Right lobe of liver (tissue), 6 donors: ENCODE measurements at regions not wholly inside any gene's neighbourhood (a gene's known extent, or its start where the extent isn't known, plus 50 kb on each side); places are given as distances from the start of the nearest gene placed in this dataset.
A peak's percentile ranks its signal among the peaks of the same experiment; 100 is the strongest.

Experiments
- ATAC-seq, 4 donors: fragments of 200-7000 bp; cut with Tn5 transposase; one replicate each; pipeline ENCODE4 v1.9.1; 2020; ENCODE audit warnings: mild to moderate bottlenecking in 4 of 4, moderate library complexity in 4 of 4
- DNase-seq, 3 donors: peaks; one replicate each; pipeline ENCODE4 v3.0.0-alpha.2; 2020
- H3K27ac ChIP-seq, 3 donors: fragments of 200-600 bp; one replicate each; pipeline ENCODE4 v1.8.0; 2022
- H3K27me3 ChIP-seq, 2 donors: fragments of 200-600 bp; one replicate each; pipeline ENCODE4 v1.8.0; 2022
- H3K36me3 ChIP-seq, 4 donors: fragments of 200-600 bp; sonication (generic) in 1 of 4; one replicate each; pipeline versions ENCODE4 v1.5.1 to v1.8.0; 2017 to 2022; ENCODE audit warnings: control low read depth in 1 of 4
- H3K4me1 ChIP-seq, 4 donors: fragments of 200-600 bp; sonication (generic) in 1 of 4; one replicate each; pipeline versions ENCODE4 v1.5.1 to v1.8.0; 2017 to 2022; ENCODE audit warnings: control low read depth in 1 of 4
- H3K4me3 ChIP-seq, 3 donors: fragments of 200-600 bp; one replicate each; pipeline ENCODE4 v1.8.0; 2022
- H3K9me3 ChIP-seq, 4 donors: fragments of 200-600 bp; sonication (generic) in 1 of 4; one replicate each; pipeline versions ENCODE4 v1.5.1 to v1.8.0; 2017 to 2022; ENCODE audit warnings: control low read depth in 1 of 4
- POLR2A ChIP-seq: fragments of 450-650 bp; IDR thresholded peaks from one replicate; pipeline ENCODE4 v1.6.1; 2017; ENCODE audit warnings: antibody characterized with exemption, mild to moderate bottlenecking
- WGBS: methylation state at CpG from one replicate; pipeline ENCODE4 v1.1.6; 2018; ENCODE audit warnings: low coverage, low lambda C conversion rate; ENCODE audit not compliant: insufficient coverage; ENCODE audit errors: missing lambda C conversion rate; 5-methylcytosine and 5-hydroxymethylcytosine counted together
- intact Hi-C, 2 donors: fragments of 100-400 bp; cut with DNase I; formaldehyde crosslinking; loops; one replicate each; pipeline versions ENCODE4 v1.11.2 to v1.14.1; 2022
- TF ChIP-seq, protein P1 (sequence below), 4 donors: fragments of 200-600 bp in 3 of 4; fragments of 450-650 bp in 1 of 4; IDR thresholded peaks; one replicate each; pipeline versions ENCODE4 v1.5.1 to v1.8.0; 2016 to 2022; ENCODE audit warnings: antibody characterized with exemption in 4 of 4, mild to moderate bottlenecking in 2 of 4
- donor health status: DM: no; HTN: yes; CAD: no.
- donor health status: DM: no; HTN: no; CAD: no.
- donor health status: DM: no; HTN: no; CAD: no.
- donor health status: DM: no; HTN: yes; CAD: no.
- donor health status: DM: no; HTN: yes; CAD: no.

DNA sequence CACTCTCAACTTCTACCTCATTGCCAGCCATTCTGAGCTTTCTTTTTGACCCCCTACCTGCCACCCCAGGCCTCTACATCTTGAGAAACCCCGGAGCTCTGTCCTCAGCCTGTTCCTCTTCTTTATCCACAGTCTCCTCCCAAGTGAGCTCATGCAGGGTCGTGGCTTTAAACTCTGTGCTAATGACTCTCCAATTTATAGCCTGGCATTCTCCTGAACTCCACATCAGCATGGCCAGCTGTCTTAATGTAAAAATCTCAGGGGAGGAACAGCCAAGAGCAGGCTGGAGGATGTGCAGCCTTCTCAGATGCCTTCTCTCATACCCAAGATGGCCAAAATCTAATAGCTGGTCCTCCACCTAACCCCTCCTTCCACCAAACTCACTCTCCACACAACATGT lies 84.2 kb downstream of the CCDC185 start:
- intact Hi-C loops, result no loop called here
- Histone ChIP-seq H3K4me1 (no peaks in the 10 kb centered on the region), H3K36me3 (no peaks in the 10 kb centered on the region), H3K4me3 (no peak overlapping the region), H3K9me3 (no peaks in the 10 kb centered on the region), H3K27ac (no peak overlapping the region), H3K27me3 (no peaks in the 10 kb centered on the region)
- DNase-seq (no peak), ATAC-seq (no peak)
- 31% methylated on average over 2 of the region's 2 CpGs for whole genome bisulfite sequencing
- TF ChIP-seq, protein P1, sequence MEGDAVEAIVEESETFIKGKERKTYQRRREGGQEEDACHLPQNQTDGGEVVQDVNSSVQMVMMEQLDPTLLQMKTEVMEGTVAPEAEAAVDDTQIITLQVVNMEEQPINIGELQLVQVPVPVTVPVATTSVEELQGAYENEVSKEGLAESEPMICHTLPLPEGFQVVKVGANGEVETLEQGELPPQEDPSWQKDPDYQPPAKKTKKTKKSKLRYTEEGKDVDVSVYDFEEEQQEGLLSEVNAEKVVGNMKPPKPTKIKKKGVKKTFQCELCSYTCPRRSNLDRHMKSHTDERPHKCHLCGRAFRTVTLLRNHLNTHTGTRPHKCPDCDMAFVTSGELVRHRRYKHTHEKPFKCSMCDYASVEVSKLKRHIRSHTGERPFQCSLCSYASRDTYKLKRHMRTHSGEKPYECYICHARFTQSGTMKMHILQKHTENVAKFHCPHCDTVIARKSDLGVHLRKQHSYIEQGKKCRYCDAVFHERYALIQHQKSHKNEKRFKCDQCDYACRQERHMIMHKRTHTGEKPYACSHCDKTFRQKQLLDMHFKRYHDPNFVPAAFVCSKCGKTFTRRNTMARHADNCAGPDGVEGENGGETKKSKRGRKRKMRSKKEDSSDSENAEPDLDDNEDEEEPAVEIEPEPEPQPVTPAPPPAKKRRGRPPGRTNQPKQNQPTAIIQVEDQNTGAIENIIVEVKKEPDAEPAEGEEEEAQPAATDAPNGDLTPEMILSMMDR (IDR thresholded peaks at IDR 0.05), result no peak
- TF ChIP-seq POLR2A, result no peak

DNA sequence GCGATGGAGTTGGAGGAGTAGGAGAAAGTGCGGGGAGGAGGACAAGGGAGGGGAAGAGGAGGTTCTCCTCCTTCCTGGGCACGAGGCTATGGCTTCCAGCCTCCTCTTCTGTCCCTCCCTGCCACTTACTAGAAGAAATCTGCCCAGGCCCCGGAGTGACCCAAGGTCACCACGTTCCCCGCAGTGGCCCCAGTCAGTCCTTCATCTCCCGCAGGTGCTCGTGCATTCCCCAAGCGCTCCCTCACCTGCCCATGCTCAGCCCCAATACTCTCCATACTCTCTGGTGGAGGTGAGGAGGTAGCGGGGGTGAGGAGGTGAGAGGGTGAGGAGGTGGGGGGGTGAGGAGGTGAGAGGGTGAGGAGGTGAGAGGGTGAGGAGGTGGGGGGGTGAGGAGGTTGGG lies 85.4 kb downstream of the CCDC185 start:
- no peaks in the 10 kb centered on the region for H3K27me3 ChIP-seq
- no peaks in the 10 kb centered on the region for H3K4me1 ChIP-seq
- no peak for ATAC-seq
- no peak for DNase-seq
- no peaks in the 10 kb centered on the region for H3K9me3 ChIP-seq
- H3K4me3 ChIP-seq, result no peak overlapping the region
- no peaks in the 10 kb centered on the region for H3K36me3 ChIP-seq
- TF ChIP-seq, protein P1 (IDR thresholded peaks at IDR 0.05), result no peak
- no peak for TF ChIP-seq POLR2A
- intact Hi-C loops, result no loop called here
- H3K27ac ChIP-seq, result no peak overlapping the region
- 77% methylated on average over 10 of the region's 10 CpGs for WGBS

DNA sequence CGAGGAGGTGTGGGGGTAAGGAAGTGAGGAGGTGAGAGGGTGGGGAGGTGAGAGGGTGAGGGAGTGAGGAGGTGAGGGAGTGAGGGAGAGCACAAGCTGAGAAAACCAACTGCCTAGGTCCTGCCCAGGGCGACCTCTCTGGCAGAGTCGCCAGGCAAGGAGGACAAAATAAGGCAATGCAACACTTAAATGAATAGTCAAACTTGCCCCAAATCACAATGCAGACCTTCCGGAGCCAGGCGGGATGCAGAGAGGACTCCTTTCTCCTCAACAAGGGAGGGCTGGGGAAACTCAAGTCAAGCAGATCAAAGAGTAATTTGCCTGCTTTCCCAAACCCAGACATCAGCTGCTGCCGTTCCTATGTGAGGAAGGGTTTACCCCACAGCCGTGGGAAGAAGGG lies 86.0 kb downstream of the CCDC185 start:
- no peak for TF ChIP-seq POLR2A
- TF ChIP-seq, protein P1 (IDR thresholded peaks at IDR 0.05), result no peak
- H3K4me1 ChIP-seq, result no peaks in the 10 kb centered on the region
- intact Hi-C loops, result no loop called here

DNA sequence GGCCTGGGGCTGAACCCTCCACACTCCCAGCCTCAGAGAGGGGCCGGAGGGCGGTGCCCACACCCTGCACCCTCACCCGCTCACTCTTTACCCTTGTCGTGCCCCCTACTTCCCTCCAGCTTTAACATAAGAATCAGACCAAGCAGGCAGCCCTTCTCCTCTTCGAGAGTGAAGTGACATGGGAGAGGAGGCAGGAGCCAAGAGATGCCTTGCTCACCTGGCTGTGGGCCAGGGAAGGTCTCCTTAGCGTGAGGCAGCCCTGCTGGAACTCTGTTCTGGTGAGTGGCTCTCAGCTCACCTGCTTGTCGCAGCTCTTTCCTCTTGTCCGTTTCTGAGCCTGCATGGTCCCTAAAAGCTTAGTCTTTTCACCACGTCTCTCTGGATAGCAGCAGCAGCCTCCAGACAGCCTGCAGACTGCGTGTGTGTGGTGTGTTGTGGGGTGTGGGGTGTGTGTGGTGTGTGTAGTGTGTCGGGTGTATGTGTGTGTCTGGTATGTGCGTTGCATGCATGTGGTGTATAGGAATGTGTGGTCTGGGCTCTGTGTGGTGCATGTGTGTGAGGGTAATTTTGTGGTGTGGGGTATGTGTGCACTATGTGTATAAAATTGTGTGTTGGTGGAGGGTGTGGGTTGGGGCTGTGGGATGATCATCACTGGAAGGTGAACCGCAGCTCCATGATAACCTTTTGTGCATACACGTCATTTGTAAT lies 86.7 kb downstream of the CCDC185 start:
- ATAC-seq (peak in 1 of 4 donors; percentile 12), DNase-seq (no peak)
- 49% methylated on average over 12 of the region's 14 CpGs for WGBS

More for the DNA sequence above, 86.0 kb downstream of the CCDC185 start:
- no peak for ATAC-seq
- 44% methylated on average over 4 of the region's 7 CpGs for WGBS
- H3K4me3 ChIP-seq, result no peak overlapping the region
- no peaks in the 10 kb centered on the region for H3K36me3 ChIP-seq
- H3K27me3 ChIP-seq, result no peaks in the 10 kb centered on the region
- no peaks in the 10 kb centered on the region for H3K9me3 ChIP-seq
- no peak overlapping the region for H3K27ac ChIP-seq
- DNase-seq, result no peak

More for the DNA sequence above, 86.7 kb downstream of the CCDC185 start:
- no peak for TF ChIP-seq POLR2A
- TF ChIP-seq, protein P1 (IDR thresholded peaks at IDR 0.05), result no peak
- no peaks in the 10 kb centered on the region for H3K27me3 ChIP-seq
- intact Hi-C loops, result no loop called here
- H3K36me3 ChIP-seq, result no peaks in the 10 kb centered on the region
- no peak overlapping the region for H3K4me3 ChIP-seq
- H3K9me3 ChIP-seq, result no peaks in the 10 kb centered on the region
- H3K27ac ChIP-seq, result no peak overlapping the region
- no peaks in the 10 kb centered on the region for H3K4me1 ChIP-seq
